Neural cell (in vitro differentiated cells): ENCODE measurements at regions not wholly inside any gene's neighbourhood (a gene's known extent, or its start where the extent isn't known, plus 50 kb on each side); places are given as distances from the start of the nearest gene placed in this dataset.

Experiments
- H2AFZ ChIP-seq: fragments of 200-600, 300-800 bp; sonication (generic), shearing (Covaris generic); 2 replicates; pipeline ENCODE4 v1.6.0; 2014; ENCODE audit warnings: low read depth, mild to moderate bottlenecking, antibody characterized with exemption, low read length, moderate library complexity
- H3F3A ChIP-seq: fragments of 200-600 bp; shearing (Covaris generic); 2 replicates; pipeline ENCODE4 v1.6.1; 2016; ENCODE audit warnings: mild to moderate bottlenecking, moderate library complexity, mixed read lengths, antibody characterized with exemption, low read length; ENCODE audit not compliant: insufficient read depth, poor library complexity, severe bottlenecking
- H3K27ac ChIP-seq: fragments of 200-600, 300-800 bp; sonication (generic), shearing (Covaris generic); 2 replicates; pipeline ENCODE4 v1.5.1; 2014; ENCODE audit warnings: mild to moderate bottlenecking, low read length, moderate library complexity
- H3K27me3 ChIP-seq: fragments of 300-800, 200-600 bp; sonication (generic), shearing (Covaris generic); 2 replicates; pipeline ENCODE4 v1.6.0; 2014; ENCODE audit warnings: mild to moderate bottlenecking, low read depth, low read length, moderate library complexity; ENCODE audit not compliant: insufficient read depth
- H3K36me3 ChIP-seq: fragments of 300-800, 200-600 bp; sonication (generic), shearing (Covaris generic); 2 replicates; pipeline ENCODE4 v1.5.1; 2014; ENCODE audit warnings: mild to moderate bottlenecking, antibody characterized with exemption, low read length, moderate library complexity; ENCODE audit not compliant: insufficient read depth
- H3K4me2 ChIP-seq: fragments of 300-800, 200-600 bp; sonication (generic), shearing (Covaris generic); 2 replicates; pipeline ENCODE4 v1.6.0; 2014; ENCODE audit warnings: mild to moderate bottlenecking, low read length
- H3K4me3 ChIP-seq: fragments of 300-800, 200-600 bp; sonication (generic), shearing (Covaris generic); 2 replicates; pipeline ENCODE4 v1.5.1; 2014; ENCODE audit warnings: mild to moderate bottlenecking, low read length, moderate library complexity
- H3K79me2 ChIP-seq: fragments of 200-600 bp; shearing (Covaris generic); replicated peaks from 2 replicates; pipeline ENCODE4 v1.6.0; 2014; ENCODE audit warnings: mild to moderate bottlenecking, low read length, moderate library complexity; ENCODE audit not compliant: insufficient read depth
- H3K9ac ChIP-seq: fragments of 300-800, 200-600 bp; sonication (generic), shearing (Covaris generic); 2 replicates; pipeline ENCODE4 v1.6.1; 2016; ENCODE audit warnings: mild to moderate bottlenecking, low read length, mixed read lengths
- H3K9me2 ChIP-seq: fragments of 200-600 bp; shearing (Covaris generic); 2 replicates; pipeline ENCODE4 v1.6.1; 2016; ENCODE audit warnings: mild to moderate bottlenecking, low read length, mixed read lengths; ENCODE audit not compliant: insufficient read depth
- H3K9me3 ChIP-seq: fragments of 200-600, 300-800 bp; sonication (generic), shearing (Covaris generic); 2 replicates; pipeline ENCODE4 v1.6.1; 2016; ENCODE audit warnings: mild to moderate bottlenecking, mixed run types, low read length, moderate library complexity, mixed read lengths
- H4K20me1 ChIP-seq: fragments of 200-600 bp; shearing (Covaris generic); 2 replicates; pipeline ENCODE4 v1.6.1; 2016; ENCODE audit warnings: mild to moderate bottlenecking, mixed run types; ENCODE audit not compliant: insufficient read depth
- EP300 ChIP-seq: fragments of 450-650 bp; conservative IDR thresholded peaks from 2 replicates; pipeline ENCODE4 v1.6.1; 2014; ENCODE audit warnings: antibody characterized with exemption, mild to moderate bottlenecking, moderate library complexity; ENCODE audit not compliant: poor library complexity, severe bottlenecking
- EZH2 ChIP-seq: fragments of 200-600, 300-800 bp; shearing (Covaris generic), sonication (generic); IDR thresholded peaks from 2 replicates; pipeline ENCODE4 v1.6.1; 2014; ENCODE audit warnings: antibody characterized with exemption, low read length, borderline replicate concordance, mild to moderate bottlenecking; ENCODE audit not compliant: insufficient read depth, poor library complexity, severe bottlenecking
- MXI1 ChIP-seq: fragments of 450-650 bp; conservative IDR thresholded peaks from 2 replicates; pipeline ENCODE4 v1.6.1; 2014; ENCODE audit warnings: antibody characterized with exemption, mild to moderate bottlenecking; ENCODE audit not compliant: poor library complexity, severe bottlenecking
- POLR2AphosphoS5 ChIP-seq: IDR thresholded peaks from 2 replicates; pipeline ENCODE4 v1.6.1; 2012
- RAD21 ChIP-seq: fragments of 450-650 bp; conservative IDR thresholded peaks from 2 replicates; pipeline ENCODE4 v1.6.1; 2014; ENCODE audit warnings: antibody characterized with exemption, mild to moderate bottlenecking, moderate library complexity
- SMC3 ChIP-seq: fragments of 450-650 bp; conservative IDR thresholded peaks from 2 replicates; pipeline ENCODE4 v1.6.1; 2014; ENCODE audit warnings: antibody characterized with exemption, mild to moderate bottlenecking, moderate library complexity; ENCODE audit not compliant: poor library complexity
- TAF1 ChIP-seq: IDR thresholded peaks from 2 replicates; pipeline ENCODE4 v1.6.1; 2012; ENCODE audit warnings: low read depth
- TF ChIP-seq, protein P1 (sequence below): fragments of 450-650 bp; IDR thresholded peaks from 2 replicates; pipeline ENCODE4 v1.5.1; 2014; ENCODE audit warnings: antibody characterized with exemption, mild to moderate bottlenecking, moderate library complexity; ENCODE audit not compliant: poor library complexity, severe bottlenecking
- TF ChIP-seq, protein P2 (sequence below): IDR thresholded peaks from 2 replicates; pipeline ENCODE4 v1.6.1; 2012; ENCODE audit warnings: borderline replicate concordance

DNA sequence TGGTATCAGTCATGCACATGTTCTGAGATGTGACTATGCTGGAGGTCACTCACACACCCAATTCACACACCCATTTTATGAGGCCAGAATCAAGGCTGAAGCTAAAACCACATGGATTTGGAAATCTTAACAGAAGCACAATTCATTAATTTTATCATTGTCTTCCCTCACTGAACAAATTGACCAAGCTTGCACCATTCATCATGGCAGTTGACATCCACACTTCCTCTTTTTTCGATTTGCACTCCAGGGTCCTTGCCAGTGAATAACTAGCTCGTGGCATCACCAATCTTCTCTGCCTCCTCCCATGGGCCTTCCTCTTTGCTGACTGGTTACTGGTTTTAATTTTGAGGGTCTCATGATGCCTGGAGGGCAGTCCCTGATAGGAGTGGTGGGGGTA is 123.0 kb upstream of the ASIC2 start:
- no peak overlapping the region for H3K9ac ChIP-seq
- no peak overlapping the region for H3K4me3 ChIP-seq
- no peaks in the 10 kb centered on the region for H3K9me3 ChIP-seq
- no peaks in the 10 kb centered on the region for H3F3A ChIP-seq
- no peaks in the 10 kb centered on the region for H3K9me2 ChIP-seq
- H3K36me3 ChIP-seq = no peaks in the 10 kb centered on the region
- H2AFZ ChIP-seq = no peak overlapping the region
- H3K4me2 ChIP-seq = no peak overlapping the region
- no peaks in the 10 kb centered on the region for H3K79me2 ChIP-seq
- H3K27ac ChIP-seq = no peak overlapping the region
- H3K27me3 ChIP-seq = no peaks in the 10 kb centered on the region
- H4K20me1 ChIP-seq = no peaks in the 10 kb centered on the region
- TF ChIP-seq RAD21 = no peak
- no peak for TF ChIP-seq EP300
- TF ChIP-seq TAF1 = no peak
- TF ChIP-seq POLR2AphosphoS5 = no peak
- TF ChIP-seq EZH2 = no peak
- TF ChIP-seq SMC3 = no peak

DNA sequence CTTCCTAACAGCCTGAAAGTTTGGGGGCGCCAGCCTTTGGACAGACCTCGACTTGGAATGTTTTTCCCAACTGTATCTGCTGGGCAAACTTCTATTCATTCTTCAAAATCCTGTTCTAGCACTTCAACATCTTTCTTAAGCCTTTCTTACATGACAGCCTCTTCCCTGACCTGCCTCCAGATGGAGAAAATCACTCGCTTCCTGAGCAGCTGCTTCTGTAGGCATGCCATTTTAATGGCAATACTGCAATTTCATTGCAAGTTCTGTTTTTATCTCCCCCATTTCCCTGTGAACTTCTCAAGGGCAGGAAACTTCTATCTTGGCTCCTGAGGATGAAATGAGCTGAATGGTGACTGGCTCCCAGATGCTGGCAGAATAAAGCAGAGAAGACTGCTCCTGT is 128.8 kb upstream of the ASIC2 start:
- Histone ChIP-seq H3K4me2 (no peak overlapping the region), H3K4me3 (no peak overlapping the region), H3K9me3 (no peaks in the 10 kb centered on the region), H3F3A (no peaks in the 10 kb centered on the region), H3K9ac (no peak overlapping the region), H3K36me3 (no peaks in the 10 kb centered on the region), H2AFZ (no peak overlapping the region), H4K20me1 (no peaks in the 10 kb centered on the region), H3K27me3 (no peaks in the 10 kb centered on the region), H3K27ac (no peak overlapping the region), H3K79me2 (no peaks in the 10 kb centered on the region), H3K9me2 (no peaks in the 10 kb centered on the region)
- no peak for TF ChIP-seq SMC3
- no peak for TF ChIP-seq MXI1
- TF ChIP-seq POLR2AphosphoS5 = no peak
- no peak for TF ChIP-seq TAF1
- TF ChIP-seq, protein P1, sequence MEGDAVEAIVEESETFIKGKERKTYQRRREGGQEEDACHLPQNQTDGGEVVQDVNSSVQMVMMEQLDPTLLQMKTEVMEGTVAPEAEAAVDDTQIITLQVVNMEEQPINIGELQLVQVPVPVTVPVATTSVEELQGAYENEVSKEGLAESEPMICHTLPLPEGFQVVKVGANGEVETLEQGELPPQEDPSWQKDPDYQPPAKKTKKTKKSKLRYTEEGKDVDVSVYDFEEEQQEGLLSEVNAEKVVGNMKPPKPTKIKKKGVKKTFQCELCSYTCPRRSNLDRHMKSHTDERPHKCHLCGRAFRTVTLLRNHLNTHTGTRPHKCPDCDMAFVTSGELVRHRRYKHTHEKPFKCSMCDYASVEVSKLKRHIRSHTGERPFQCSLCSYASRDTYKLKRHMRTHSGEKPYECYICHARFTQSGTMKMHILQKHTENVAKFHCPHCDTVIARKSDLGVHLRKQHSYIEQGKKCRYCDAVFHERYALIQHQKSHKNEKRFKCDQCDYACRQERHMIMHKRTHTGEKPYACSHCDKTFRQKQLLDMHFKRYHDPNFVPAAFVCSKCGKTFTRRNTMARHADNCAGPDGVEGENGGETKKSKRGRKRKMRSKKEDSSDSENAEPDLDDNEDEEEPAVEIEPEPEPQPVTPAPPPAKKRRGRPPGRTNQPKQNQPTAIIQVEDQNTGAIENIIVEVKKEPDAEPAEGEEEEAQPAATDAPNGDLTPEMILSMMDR = no peak
- no peak for TF ChIP-seq EP300
- TF ChIP-seq, protein P2, sequence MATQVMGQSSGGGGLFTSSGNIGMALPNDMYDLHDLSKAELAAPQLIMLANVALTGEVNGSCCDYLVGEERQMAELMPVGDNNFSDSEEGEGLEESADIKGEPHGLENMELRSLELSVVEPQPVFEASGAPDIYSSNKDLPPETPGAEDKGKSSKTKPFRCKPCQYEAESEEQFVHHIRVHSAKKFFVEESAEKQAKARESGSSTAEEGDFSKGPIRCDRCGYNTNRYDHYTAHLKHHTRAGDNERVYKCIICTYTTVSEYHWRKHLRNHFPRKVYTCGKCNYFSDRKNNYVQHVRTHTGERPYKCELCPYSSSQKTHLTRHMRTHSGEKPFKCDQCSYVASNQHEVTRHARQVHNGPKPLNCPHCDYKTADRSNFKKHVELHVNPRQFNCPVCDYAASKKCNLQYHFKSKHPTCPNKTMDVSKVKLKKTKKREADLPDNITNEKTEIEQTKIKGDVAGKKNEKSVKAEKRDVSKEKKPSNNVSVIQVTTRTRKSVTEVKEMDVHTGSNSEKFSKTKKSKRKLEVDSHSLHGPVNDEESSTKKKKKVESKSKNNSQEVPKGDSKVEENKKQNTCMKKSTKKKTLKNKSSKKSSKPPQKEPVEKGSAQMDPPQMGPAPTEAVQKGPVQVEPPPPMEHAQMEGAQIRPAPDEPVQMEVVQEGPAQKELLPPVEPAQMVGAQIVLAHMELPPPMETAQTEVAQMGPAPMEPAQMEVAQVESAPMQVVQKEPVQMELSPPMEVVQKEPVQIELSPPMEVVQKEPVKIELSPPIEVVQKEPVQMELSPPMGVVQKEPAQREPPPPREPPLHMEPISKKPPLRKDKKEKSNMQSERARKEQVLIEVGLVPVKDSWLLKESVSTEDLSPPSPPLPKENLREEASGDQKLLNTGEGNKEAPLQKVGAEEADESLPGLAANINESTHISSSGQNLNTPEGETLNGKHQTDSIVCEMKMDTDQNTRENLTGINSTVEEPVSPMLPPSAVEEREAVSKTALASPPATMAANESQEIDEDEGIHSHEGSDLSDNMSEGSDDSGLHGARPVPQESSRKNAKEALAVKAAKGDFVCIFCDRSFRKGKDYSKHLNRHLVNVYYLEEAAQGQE = no peak

DNA sequence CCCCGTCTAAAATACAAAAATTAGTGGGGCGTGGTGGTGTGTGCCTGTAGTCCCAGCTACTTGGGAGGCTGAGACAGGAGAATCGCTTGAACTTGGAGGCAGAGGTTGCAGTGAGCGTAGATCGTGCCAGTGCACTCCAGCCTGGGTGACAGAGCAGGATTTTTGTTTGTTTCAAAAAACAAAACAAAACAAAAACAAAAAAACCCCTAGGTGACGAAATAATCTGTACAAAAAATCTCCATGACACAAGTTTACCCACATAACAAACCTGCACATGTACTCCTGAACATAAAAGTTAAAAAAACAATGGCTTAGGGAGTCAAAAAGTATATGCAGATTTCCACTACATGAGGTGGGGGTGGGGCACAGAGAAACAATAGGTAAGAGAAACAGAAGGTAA is 140.5 kb upstream of the ASIC2 start:
- TF ChIP-seq POLR2AphosphoS5 (no peak), RAD21 (no peak), EZH2 (no peak), MXI1 (no peak), EP300 (no peak)
- H3K9me3 ChIP-seq = no peaks in the 10 kb centered on the region
- H3K4me3 ChIP-seq = no peak overlapping the region
- no peaks in the 10 kb centered on the region for H3K27me3 ChIP-seq
- H3K27ac ChIP-seq = no peak overlapping the region
- H3K9me2 ChIP-seq = no peaks in the 10 kb centered on the region
- no peak overlapping the region for H2AFZ ChIP-seq
- no peaks in the 10 kb centered on the region for H4K20me1 ChIP-seq
- H3K9ac ChIP-seq = no peak overlapping the region
- H3F3A ChIP-seq = no peaks in the 10 kb centered on the region
- H3K4me2 ChIP-seq = no peak overlapping the region
- H3K36me3 ChIP-seq = no peaks in the 10 kb centered on the region
- no peaks in the 10 kb centered on the region for H3K79me2 ChIP-seq
